B cell (primary cell): ENCODE measurements at regions not wholly inside any gene's neighbourhood (a gene's known extent, or its start where the extent isn't known, plus 50 kb on each side); places are given as distances from the start of the nearest gene placed in this dataset.

ENCODE experiments used
- ATAC-seq: fragments of 200-7000 bp; cut with Tn5 transposase; one replicate; pipeline ENCODE4 v1.10.0; 2021; ENCODE audit warnings: low read depth, mild to moderate bottlenecking, moderate number of reproducible peaks, moderate library complexity
- CTCF ChIA-PET: fragments of 350-600 bp; sonication (Branson Sonifier 250); formaldehyde crosslinking; loops from one replicate; lab custom pipeline; 2021; ENCODE audit warnings: antibody characterized with exemption, inconsistent platforms; lab: Charles Lee
- POLR2A ChIA-PET: fragments of 350-600 bp; sonication (Branson Sonifier 250); formaldehyde crosslinking; loops from one replicate; lab custom pipeline; 2021; ENCODE audit warnings: antibody characterized with exemption; lab: Charles Lee
- DNase-seq: peaks from one replicate; pipeline ENCODE4 v3.0.0; 2013
- H2AFZ ChIP-seq: 2 replicates; pipeline ENCODE4 v1.6.1; 2012; ENCODE audit warnings: mild to moderate bottlenecking, low read depth, low read length; ENCODE audit not compliant: insufficient read depth, poor library complexity, severe bottlenecking
- H3K27ac ChIP-seq, 2 donors: 1 replicate in 1 of 2; 2 replicates in 1 of 2; pipeline ENCODE4 v1.5.1; 2012 to 2013; ENCODE audit warnings: low read length in 2 of 2, mild to moderate bottlenecking in 2 of 2, moderate library complexity in 1 of 2
- H3K27me3 ChIP-seq, 4 experiments: fragments of 200-600 bp in 1 of 4; sonication (generic) in 1 of 4; replicated peaks in 1 of 4; 1 replicate in 2 of 4; 2 replicates in 2 of 4; pipeline versions ENCODE4 v1.6.1 to v1.7.0; 2013 to 2016; ENCODE audit warnings: low read length in 3 of 4, mild to moderate bottlenecking in 2 of 4, mixed read lengths in 1 of 4, moderate library complexity in 1 of 4; ENCODE audit not compliant: insufficient read depth in 4 of 4, control insufficient read depth in 3 of 4; ENCODE audit errors: control extremely low read depth in 1 of 4
- H3K36me3 ChIP-seq, 2 experiments: replicated peaks in 1 of 2; 1 replicate in 1 of 2; 2 replicates in 1 of 2; pipeline versions ENCODE4 v1.6.1 to v1.7.1; 2013; ENCODE audit warnings: low read length in 1 of 2; ENCODE audit not compliant: insufficient read depth in 2 of 2, control insufficient read depth in 1 of 2; ENCODE audit errors: control extremely low read depth in 1 of 2, extremely low read depth in 1 of 2
- H3K4me1 ChIP-seq, 2 donors: fragments of 200-600 bp in 1 of 2; sonication (generic) in 1 of 2; 1 replicate in 1 of 2; 2 replicates in 1 of 2; pipeline versions ENCODE4 v1.5.1 to v1.6.1; 2013 to 2017; ENCODE audit warnings: low read length in 2 of 2; ENCODE audit not compliant: control insufficient read depth in 2 of 2, insufficient read depth in 2 of 2
- H3K4me2 ChIP-seq: replicated peaks from 2 replicates; pipeline ENCODE3; 2012; ENCODE audit warnings: mild to moderate bottlenecking, low read depth, low read length; ENCODE audit not compliant: poor library complexity, severe bottlenecking
- H3K4me3 ChIP-seq, 5 experiments: fragments of 200-600 bp in 1 of 5; sonication (generic) in 1 of 5; 1 replicate in 3 of 5; 2 replicates in 2 of 5; pipeline versions ENCODE4 v1.5.1 to v1.7.0; 2011 to 2016; ENCODE audit warnings: low read length in 4 of 5, mild to moderate bottlenecking in 4 of 5, low read depth in 2 of 5, control low read depth in 1 of 5, moderate library complexity in 1 of 5; ENCODE audit not compliant: insufficient read depth in 1 of 5; ENCODE audit errors: control extremely low read depth in 1 of 5, extremely low read depth in 1 of 5
- H3K79me2 ChIP-seq: fragments of 200-600 bp; sonication (generic); one replicate; pipeline ENCODE4 v1.6.0; 2016; ENCODE audit warnings: low read length; ENCODE audit not compliant: control insufficient read depth, insufficient read depth
- H3K9ac ChIP-seq: fragments of 200-600 bp; sonication (generic); 2 replicates; pipeline ENCODE4 v1.6.1; 2017; ENCODE audit warnings: mild to moderate bottlenecking, low read length, moderate library complexity
- H3K9me3 ChIP-seq, 3 donors: one replicate each; pipeline versions ENCODE4 v1.6.1 to v1.7.1; 2013; ENCODE audit warnings: low read length in 2 of 3; ENCODE audit not compliant: control insufficient read depth in 2 of 3, insufficient read depth in 1 of 3; ENCODE audit errors: control extremely low read depth in 1 of 3
- H4K20me1 ChIP-seq: 2 replicates; pipeline ENCODE4 v1.6.0; 2012; ENCODE audit warnings: mild to moderate bottlenecking, low read length; ENCODE audit not compliant: insufficient read depth, control insufficient read depth, poor library complexity, severe bottlenecking
- H3K27ac Mint-ChIP-seq: one replicate; pipeline ENCODE4 v1.8.0; 2021; ENCODE audit warnings: mixed read lengths
- H3K27me3 Mint-ChIP-seq: one replicate; pipeline ENCODE4 v1.8.0; 2021; ENCODE audit warnings: mixed read lengths
- H3K4me1 Mint-ChIP-seq: one replicate; pipeline ENCODE4 v1.8.0; 2021; ENCODE audit warnings: mixed read lengths
- H3K4me3 Mint-ChIP-seq: one replicate; pipeline ENCODE4 v1.8.0; 2021; ENCODE audit warnings: mixed read lengths
- H3K9me3 Mint-ChIP-seq: one replicate; pipeline ENCODE4 v1.8.0; 2022; ENCODE audit warnings: mixed read lengths; ENCODE audit not compliant: insufficient read depth
- CTCF ChIP-seq: fragments of 200-600 bp; IDR thresholded peaks from one replicate; pipeline ENCODE4 v1.8.0; 2022; ENCODE audit warnings: antibody characterized with exemption, mild to moderate bottlenecking
- EZH2 ChIP-seq: IDR thresholded peaks from 2 replicates; pipeline ENCODE4 v1.6.1; 2012; ENCODE audit warnings: borderline replicate concordance, low read depth, mild to moderate bottlenecking, moderate library complexity, low read length; ENCODE audit not compliant: insufficient read depth, poor library complexity, severe bottlenecking
- WGBS: methylation state at CpG from one replicate; pipeline ENCODE4 v1.1.5; 2013; ENCODE audit warnings: missing lambda C conversion rate; ENCODE audit not compliant: insufficient coverage; 5-methylcytosine and 5-hydroxymethylcytosine counted together
- intact Hi-C: fragments of 100-400 bp; cut with micrococcal nuclease; formaldehyde crosslinking; loops from one replicate; pipeline ENCODE4 v1.10.0; 2022

DNA sequence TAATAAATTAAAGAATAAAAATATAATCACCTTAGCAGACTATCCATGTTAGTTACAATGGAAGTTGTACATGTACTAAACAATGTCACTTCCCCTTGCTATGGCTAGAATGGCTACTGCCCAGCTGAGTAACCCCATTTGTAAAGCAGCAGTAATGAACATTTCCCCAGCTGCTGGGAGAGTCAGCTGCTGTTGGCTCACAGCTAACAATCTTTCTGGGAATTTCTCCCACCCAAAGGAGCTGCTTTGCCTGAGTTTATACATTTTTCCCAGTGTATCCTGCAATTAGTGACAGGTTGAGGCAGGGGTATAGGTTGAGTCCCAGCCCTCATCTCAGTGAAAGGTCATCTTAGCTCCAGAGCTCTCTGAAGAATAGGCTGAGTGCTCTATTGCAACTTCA lies 665.6 kb upstream of the KLHL29 start:
- no peak overlapping the region for H3K27ac Mint-ChIP-seq
- ChIA-PET POLR2A (no interaction called here), CTCF (no interaction called here)
- no peak overlapping the region for H3K27ac ChIP-seq
- H3K9me3 Mint-ChIP-seq: peaks cover 16% of the 10 kb centered on the region
- H2AFZ ChIP-seq: no peak overlapping the region
- peaks cover 0 to 11% (median 0%) of the 10 kb centered on the region in 3 donors for H3K9me3 ChIP-seq
- no peaks in the 10 kb centered on the region for H3K79me2 ChIP-seq
- intact Hi-C loops: no loop called here
- TF ChIP-seq CTCF (no peak), EZH2 (no peak)
- H4K20me1 ChIP-seq: no peaks in the 10 kb centered on the region
- H3K4me3 Mint-ChIP-seq: no peak overlapping the region
- no peak overlapping the region for H3K4me3 ChIP-seq
- no peaks in the 10 kb centered on the region for H3K4me1 Mint-ChIP-seq
- no peak for DNase-seq
- ATAC-seq: no peak
- no peaks in the 10 kb centered on the region for H3K4me1 ChIP-seq
- H3K36me3 ChIP-seq: no peaks in the 10 kb centered on the region
- H3K27me3 ChIP-seq: no peaks in the 10 kb centered on the region
- no peak overlapping the region for H3K4me2 ChIP-seq
- no peaks in the 10 kb centered on the region for H3K27me3 Mint-ChIP-seq
- no peak overlapping the region for H3K9ac ChIP-seq

DNA sequence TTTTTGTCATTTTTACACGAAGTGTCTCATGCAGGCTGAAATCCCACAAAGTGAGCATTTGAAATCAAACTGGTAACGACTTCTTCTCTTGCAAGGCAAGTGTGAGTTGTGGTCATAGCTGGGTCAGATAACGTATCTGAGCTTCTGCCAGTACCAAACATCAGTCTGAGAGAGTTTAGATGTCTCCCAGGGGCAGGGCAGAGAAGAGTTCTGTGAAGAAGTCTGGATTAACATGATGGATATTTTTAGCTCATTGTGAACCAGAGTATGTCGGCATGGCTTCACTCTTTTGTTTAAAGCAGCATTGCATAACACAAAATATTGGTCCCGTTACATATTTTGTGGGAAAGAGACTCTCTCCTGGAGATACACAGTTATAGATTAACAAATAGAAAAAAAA lies 655.5 kb upstream of the KLHL29 start:
- no peak for TF ChIP-seq CTCF
- no peak for TF ChIP-seq EZH2
- Mint-ChIP-seq H3K27me3 (no peaks in the 10 kb centered on the region), H3K27ac (no peak overlapping the region), H3K9me3 (peaks cover 2% of the 10 kb centered on the region), H3K4me3 (no peak overlapping the region), H3K4me1 (no peaks in the 10 kb centered on the region)
- no peak for ATAC-seq
- intact Hi-C loops: no loop called here
- H4K20me1 ChIP-seq: no peaks in the 10 kb centered on the region
- peaks cover 0 to 1% (median 0%) of the 10 kb centered on the region in 3 donors for H3K9me3 ChIP-seq
- H3K36me3 ChIP-seq: no peaks in the 10 kb centered on the region
- H3K79me2 ChIP-seq: no peaks in the 10 kb centered on the region
- H3K27me3 ChIP-seq: no peaks in the 10 kb centered on the region
- no peak overlapping the region for H3K4me2 ChIP-seq
- no peak overlapping the region for H3K4me3 ChIP-seq
- no peak overlapping the region for H2AFZ ChIP-seq
- POLR2A ChIA-PET: no interaction called here
- no peak overlapping the region for H3K27ac ChIP-seq
- DNase-seq: no peak
- no peaks in the 10 kb centered on the region for H3K4me1 ChIP-seq
- CTCF ChIA-PET: no interaction called here
- WGBS: 63% methylated on average over 3 of the region's 5 CpGs
- no peak overlapping the region for H3K9ac ChIP-seq
